HG03159 (cell line): ENCODE measurements at regions not wholly inside any gene's neighbourhood (a gene's known extent, or its start where the extent isn't known, plus 50 kb on each side); places are given as distances from the start of the nearest gene placed in this dataset.
"Not testable (repeated sequence)": the region's sequence is repeated elsewhere in the genome, so short reads cannot be mapped to it uniquely, and the experiment has no call there.

Source experiments
- ATAC-seq: cut with Tn5 transposase; IDR thresholded peaks from one replicate; pipeline ENCODE4 v1.9.1; 2021; ENCODE audit warnings: mild to moderate bottlenecking, moderate library complexity; ENCODE audit not compliant: unreplicated experiment

GRCh38 chr4:4107411-4108107 lies 119.2 kb downstream of the OTOP1 start:
- ATAC-seq, result not testable (repeated sequence)

- ATAC-seq, result not testable (repeated sequence)
Observed at GRCh38 chr4:4115381-4115780, 111.3 kb downstream of the OTOP1 start.

GRCh38 chr4:4116901-4117300 lies 109.8 kb downstream of the OTOP1 start:
- ATAC-seq, result not testable (repeated sequence)

- not testable (repeated sequence) for ATAC-seq
Observed at GRCh38 chr4:4134368-4134767, 92.4 kb downstream of the OTOP1 start.

GRCh38 chr4:4136621-4137020 lies 90.1 kb downstream of the OTOP1 start:
- not testable (repeated sequence) for ATAC-seq
